BE2C (cell line): ENCODE measurements at regions not wholly inside any gene's neighbourhood (a gene's known extent, or its start where the extent isn't known, plus 50 kb on each side); places are given as distances from the start of the nearest gene placed in this dataset.
A peak's percentile ranks its signal among the peaks of the same experiment; 100 is the strongest.

Experiments
- DNase-seq: peaks from one replicate; pipeline ENCODE4 v3.0.0-alpha.2; 2020
- H3K27me3 ChIP-seq: fragments of 250-450 bp; sonication (Bioruptor Pico); 2 replicates; pipeline ENCODE4 v1.5.1; 2020; ENCODE audit warnings: mild to moderate bottlenecking
- H3K36me3 ChIP-seq: fragments of 250-450 bp; sonication (Bioruptor Pico); 2 replicates; pipeline ENCODE4 v1.5.1; 2020; ENCODE audit warnings: mild to moderate bottlenecking
- H3K4me1 ChIP-seq: fragments of 250-450 bp; sonication (Bioruptor Pico); 2 replicates; pipeline ENCODE4 v1.5.1; 2020
- H3K4me3 ChIP-seq: 2 replicates; pipeline ENCODE4 v1.5.1; 2011; ENCODE audit warnings: low read depth, low read length
- H3K9me3 ChIP-seq: fragments of 250-450 bp; sonication (Bioruptor Pico); 2 replicates; pipeline ENCODE4 v1.5.1; 2020
- TF ChIP-seq, protein P1 (sequence below): IDR thresholded peaks from 2 replicates; pipeline ENCODE4 v1.5.1; 2012; ENCODE audit warnings: mild to moderate bottlenecking, low read depth, low read length

DNA sequence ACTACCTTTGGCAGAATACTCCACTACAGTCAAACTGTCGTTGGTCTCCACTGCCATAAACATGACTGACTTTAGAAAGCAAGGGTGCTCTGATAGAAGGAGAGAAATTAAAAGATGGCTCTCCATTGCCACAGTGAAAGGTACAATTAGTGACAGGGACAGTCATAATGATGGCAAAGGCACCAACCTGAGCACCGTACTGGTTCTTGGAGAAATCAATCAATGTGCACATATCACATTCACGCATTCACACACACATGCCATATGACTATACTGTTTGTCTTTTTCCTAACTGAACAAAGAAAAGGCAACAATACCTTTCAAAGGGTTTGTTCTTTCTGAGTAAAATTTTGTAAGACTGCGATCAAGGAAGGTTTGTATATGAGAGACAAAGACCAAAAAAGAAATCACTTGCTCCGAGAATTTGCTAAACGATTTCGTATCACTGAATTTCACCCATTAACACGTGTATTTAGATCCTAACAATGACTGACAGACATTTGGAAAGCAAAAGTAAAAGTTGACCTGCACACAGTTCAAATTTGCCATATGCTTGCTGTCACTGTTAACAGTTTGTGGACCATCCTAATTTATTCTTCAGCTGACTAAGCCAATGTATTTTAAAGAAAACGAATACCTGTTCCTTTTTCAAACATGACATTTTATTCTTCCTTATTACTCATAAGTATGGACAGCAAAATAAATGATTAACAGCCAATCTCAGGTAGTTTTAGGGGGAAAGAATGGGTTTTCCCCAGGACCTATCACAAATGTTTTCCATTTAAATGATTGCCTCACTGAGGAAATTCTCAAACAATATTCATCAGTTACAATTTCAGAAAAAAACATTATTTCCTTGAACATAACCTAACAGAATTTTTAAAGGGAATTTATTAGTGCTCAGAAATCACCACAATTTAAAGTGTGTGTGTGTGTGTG is 644.4 kb downstream of the ZEB2 start:
- Histone ChIP-seq H3K27me3 (no peaks in the 10 kb centered on the region), H3K36me3 (no peaks in the 10 kb centered on the region), H3K9me3 (no peaks in the 10 kb centered on the region), H3K4me1 (no peaks in the 10 kb centered on the region), H3K4me3 (no peak overlapping the region)
- TF ChIP-seq, protein P1, sequence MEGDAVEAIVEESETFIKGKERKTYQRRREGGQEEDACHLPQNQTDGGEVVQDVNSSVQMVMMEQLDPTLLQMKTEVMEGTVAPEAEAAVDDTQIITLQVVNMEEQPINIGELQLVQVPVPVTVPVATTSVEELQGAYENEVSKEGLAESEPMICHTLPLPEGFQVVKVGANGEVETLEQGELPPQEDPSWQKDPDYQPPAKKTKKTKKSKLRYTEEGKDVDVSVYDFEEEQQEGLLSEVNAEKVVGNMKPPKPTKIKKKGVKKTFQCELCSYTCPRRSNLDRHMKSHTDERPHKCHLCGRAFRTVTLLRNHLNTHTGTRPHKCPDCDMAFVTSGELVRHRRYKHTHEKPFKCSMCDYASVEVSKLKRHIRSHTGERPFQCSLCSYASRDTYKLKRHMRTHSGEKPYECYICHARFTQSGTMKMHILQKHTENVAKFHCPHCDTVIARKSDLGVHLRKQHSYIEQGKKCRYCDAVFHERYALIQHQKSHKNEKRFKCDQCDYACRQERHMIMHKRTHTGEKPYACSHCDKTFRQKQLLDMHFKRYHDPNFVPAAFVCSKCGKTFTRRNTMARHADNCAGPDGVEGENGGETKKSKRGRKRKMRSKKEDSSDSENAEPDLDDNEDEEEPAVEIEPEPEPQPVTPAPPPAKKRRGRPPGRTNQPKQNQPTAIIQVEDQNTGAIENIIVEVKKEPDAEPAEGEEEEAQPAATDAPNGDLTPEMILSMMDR: no peak
- no peak for DNase-seq

DNA sequence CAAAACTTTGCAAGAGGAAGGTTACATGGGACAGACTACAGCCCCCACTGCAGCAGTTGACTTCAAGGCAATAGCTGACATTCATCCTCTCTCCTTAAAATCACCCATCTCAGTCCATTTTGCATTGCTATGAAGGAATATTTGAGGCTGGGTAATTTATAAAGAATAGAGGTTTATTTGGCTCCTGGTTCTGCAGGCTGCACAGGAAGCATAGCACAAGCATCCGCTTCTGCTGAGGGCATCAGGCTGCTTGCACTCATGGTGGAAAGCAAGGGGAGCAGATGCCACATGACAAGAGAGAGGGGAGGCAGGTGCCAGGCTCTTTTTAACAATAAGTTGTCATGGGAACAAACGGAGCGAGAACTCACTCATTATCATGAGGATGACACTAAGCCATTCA is 646.0 kb downstream of the ZEB2 start:
- no peaks in the 10 kb centered on the region for H3K36me3 ChIP-seq
- DNase-seq: no peak
- no peak overlapping the region for H3K4me3 ChIP-seq
- no peaks in the 10 kb centered on the region for H3K9me3 ChIP-seq
- TF ChIP-seq, protein P1: no peak
- H3K27me3 ChIP-seq: no peaks in the 10 kb centered on the region
- H3K4me1 ChIP-seq: no peaks in the 10 kb centered on the region

- no peak for DNase-seq
- H3K36me3 ChIP-seq: no peaks in the 10 kb centered on the region
- H3K4me1 ChIP-seq: no peaks in the 10 kb centered on the region
- no peak overlapping the region for H3K4me3 ChIP-seq
- no peaks in the 10 kb centered on the region for H3K9me3 ChIP-seq
- TF ChIP-seq, protein P1: no peak
- no peaks in the 10 kb centered on the region for H3K27me3 ChIP-seq
These were observed 649.2 kb downstream of the ZEB2 start for GRCh38 chr2:143870696-143871095.

GRCh38 chr2:143856978-143857377 is 662.9 kb downstream of the ZEB2 start:
- TF ChIP-seq, protein P1: no peak
- Histone ChIP-seq H3K4me1 (no peaks in the 10 kb centered on the region), H3K36me3 (no peaks in the 10 kb centered on the region), H3K9me3 (no peaks in the 10 kb centered on the region), H3K4me3 (no peak overlapping the region), H3K27me3 (no peaks in the 10 kb centered on the region)
- no peak for DNase-seq

DNA sequence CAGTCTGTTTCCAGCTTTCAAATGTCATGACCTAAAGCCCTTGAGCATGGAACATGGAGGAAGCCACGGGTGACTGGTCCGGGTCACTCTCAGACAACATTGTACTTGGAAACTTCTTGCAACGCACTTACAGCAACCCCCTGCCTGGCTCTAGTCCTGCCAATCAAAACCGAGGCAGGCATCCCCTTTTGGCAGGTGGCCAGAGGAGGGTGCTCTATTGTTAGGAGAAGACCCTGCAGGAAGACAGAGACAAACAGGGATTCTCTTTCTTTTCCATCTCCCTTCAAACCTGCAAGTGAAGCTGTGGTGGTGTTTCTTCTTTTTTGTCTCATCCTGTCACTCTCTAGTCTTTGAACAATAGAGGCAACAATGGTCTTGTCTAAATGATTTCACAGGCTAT is 667.2 kb downstream of the ZEB2 start:
- no peaks in the 10 kb centered on the region for H3K36me3 ChIP-seq
- H3K4me1 ChIP-seq: no peaks in the 10 kb centered on the region
- TF ChIP-seq, protein P1: no peak
- H3K27me3 ChIP-seq: no peaks in the 10 kb centered on the region
- H3K4me3 ChIP-seq: no peak overlapping the region
- peak; percentile 25 for DNase-seq
- H3K9me3 ChIP-seq: no peaks in the 10 kb centered on the region

DNA sequence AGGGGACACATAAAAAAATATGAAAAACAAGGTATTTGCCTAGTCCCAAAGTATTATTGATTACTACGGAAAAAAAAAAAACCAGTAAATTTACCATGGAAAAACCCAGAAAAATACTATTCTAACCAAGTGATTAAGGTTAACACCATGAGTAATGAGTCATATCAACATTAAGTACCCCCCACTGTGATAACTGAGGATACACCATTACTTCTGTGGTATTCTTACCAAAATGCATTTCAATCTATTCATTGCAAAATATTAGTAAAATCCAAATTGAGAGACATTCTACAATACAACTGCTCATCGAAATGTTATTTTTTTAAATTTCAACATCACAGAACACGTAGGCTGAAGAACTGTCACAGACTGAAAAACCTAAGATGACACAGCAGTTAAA is 669.8 kb downstream of the ZEB2 start:
- no peak overlapping the region for H3K4me3 ChIP-seq
- no peaks in the 10 kb centered on the region for H3K36me3 ChIP-seq
- H3K27me3 ChIP-seq: no peaks in the 10 kb centered on the region
- no peak for DNase-seq
- TF ChIP-seq, protein P1: no peak
- H3K4me1 ChIP-seq: no peaks in the 10 kb centered on the region
- no peaks in the 10 kb centered on the region for H3K9me3 ChIP-seq
